WTC11 (cell line): ENCODE measurements at regions not wholly inside any gene's neighbourhood (a gene's known extent, or its start where the extent isn't known, plus 50 kb on each side); places are given as distances from the start of the nearest gene placed in this dataset.

Source experiments
- ATAC-seq: fragments of 200-7000 bp; cut with Tn5 transposase; 2 replicates; pipeline ENCODE4 v1.10.0; 2021; ENCODE audit warnings: mild to moderate bottlenecking, moderate library complexity
- CTCF ChIA-PET: fragments of 300-600 bp; sonication (Branson Sonifier 250); formaldehyde crosslinking; loops from one replicate; lab custom pipeline; 2021; ENCODE audit warnings: antibody characterized with exemption; lab: Charles Lee
- POLR2A ChIA-PET: fragments of 350-600 bp; sonication (Branson Sonifier 250); formaldehyde crosslinking; loops from one replicate; lab custom pipeline; 2021; ENCODE audit warnings: antibody characterized with exemption; lab: Charles Lee
- DNase-seq: peaks from one replicate; pipeline ENCODE4 v3.0.0; 2021; ENCODE audit warnings: low spot score
- H3K27ac Mint-ChIP-seq: 2 replicates; pipeline ENCODE4 v1.8.0; 2021; ENCODE audit warnings: mixed read lengths
- H3K27me3 Mint-ChIP-seq: 2 replicates; pipeline ENCODE4 v1.8.0; 2021; ENCODE audit warnings: low read depth, mild to moderate bottlenecking, moderate library complexity, mixed read lengths
- H3K36me3 Mint-ChIP-seq: 2 replicates; pipeline ENCODE4 v1.8.0; 2021; ENCODE audit warnings: mixed read lengths
- H3K4me1 Mint-ChIP-seq: 2 replicates; pipeline ENCODE4 v1.8.0; 2022; ENCODE audit warnings: mixed read lengths
- H3K4me3 Mint-ChIP-seq: 2 replicates; pipeline ENCODE4 v1.8.0; 2021; ENCODE audit warnings: mild to moderate bottlenecking, moderate library complexity, mixed read lengths
- H3K9me3 Mint-ChIP-seq: 2 replicates; pipeline ENCODE4 v1.8.0; 2021; ENCODE audit warnings: mixed read lengths
- HMGA2 ChIP-seq: fragments of 250-450 bp; sonication (Bioruptor Pico); IDR thresholded peaks from 2 replicates; pipeline ENCODE4 v1.4.0; 2021; ENCODE audit warnings: mild to moderate bottlenecking, moderate library complexity
- JAZF1 ChIP-seq: fragments of 250-450 bp; sonication (Bioruptor Pico); IDR thresholded peaks from 2 replicates; pipeline ENCODE4 v1.9.0; 2021; ENCODE audit warnings: moderate library complexity, mild to moderate bottlenecking, inconsistent platforms
- RELA ChIP-seq: sonication (generic); formaldehyde crosslinking; IDR thresholded peaks from 2 replicates; pipeline ENCODE4 v1.8.1; 2022; ENCODE audit warnings: missing genetic modification reagents, mild to moderate bottlenecking, borderline replicate concordance
- RORB ChIP-seq: fragments of 250-450 bp; sonication (Bioruptor Pico); IDR thresholded peaks from 2 replicates; pipeline ENCODE4 v1.9.0; 2021; ENCODE audit warnings: mild to moderate bottlenecking
- SMAD3 ChIP-seq: sonication (generic); formaldehyde crosslinking; IDR thresholded peaks from 2 replicates; pipeline ENCODE4 v1.8.0; 2022; ENCODE audit warnings: missing genetic modification reagents, mild to moderate bottlenecking, borderline replicate concordance
- SP1 ChIP-seq: sonication (generic); formaldehyde crosslinking; conservative IDR thresholded peaks from 2 replicates; pipeline ENCODE4 v1.8.1; 2022; ENCODE audit warnings: missing genetic modification reagents
- TEAD1 ChIP-seq: sonication (generic); formaldehyde crosslinking; IDR thresholded peaks from 2 replicates; pipeline ENCODE4 v1.8.0; 2022; ENCODE audit warnings: mild to moderate bottlenecking, missing genetic modification reagents
- TEAD4 ChIP-seq: sonication (generic); formaldehyde crosslinking; IDR thresholded peaks from 2 replicates; pipeline ENCODE4 v1.8.0; 2022; ENCODE audit warnings: mild to moderate bottlenecking, missing genetic modification reagents
- TP53 ChIP-seq: sonication (generic); formaldehyde crosslinking; IDR thresholded peaks from 2 replicates; pipeline ENCODE4 v1.8.1; 2023; ENCODE audit warnings: mild to moderate bottlenecking, missing genetic modification reagents
- ZNF317 ChIP-seq: sonication (generic); formaldehyde crosslinking; IDR thresholded peaks from 2 replicates; pipeline ENCODE4 v1.8.1; 2023; ENCODE audit warnings: low read depth, mild to moderate bottlenecking, moderate library complexity, missing genetic modification reagents, borderline replicate concordance
- TF ChIP-seq, protein P1 (sequence below): sonication (generic); formaldehyde crosslinking; IDR thresholded peaks from 2 replicates; pipeline ENCODE4 v1.8.0; 2022; ENCODE audit warnings: mild to moderate bottlenecking, missing genetic modification reagents
- TF ChIP-seq, protein P2 (sequence below): sonication (generic); formaldehyde crosslinking; IDR thresholded peaks from 2 replicates; pipeline ENCODE4 v1.8.1; 2022; ENCODE audit warnings: mild to moderate bottlenecking, moderate library complexity, missing genetic modification reagents
- TF ChIP-seq, protein P3 (sequence below): sonication (generic); formaldehyde crosslinking; IDR thresholded peaks from 2 replicates; pipeline ENCODE4 v1.8.0; 2023; ENCODE audit warnings: missing genetic modification reagents
- TF ChIP-seq, protein P4 (sequence below): fragments of 250-450 bp; sonication (Bioruptor Pico); IDR thresholded peaks from 2 replicates; pipeline ENCODE4 v2.1.2; 2022; ENCODE audit warnings: mild to moderate bottlenecking, moderate library complexity
- TF ChIP-seq, protein P5 (sequence below): fragments of 250-450 bp; sonication (Bioruptor Pico); conservative IDR thresholded peaks from 2 replicates; pipeline ENCODE4 v1.9.0; 2021; ENCODE audit warnings: mild to moderate bottlenecking
- TF ChIP-seq, protein P6 (sequence below): sonication (generic); formaldehyde crosslinking; IDR thresholded peaks from 2 replicates; pipeline ENCODE4 v1.8.1; 2023; ENCODE audit warnings: mild to moderate bottlenecking, missing genetic modification reagents, moderate library complexity

DNA sequence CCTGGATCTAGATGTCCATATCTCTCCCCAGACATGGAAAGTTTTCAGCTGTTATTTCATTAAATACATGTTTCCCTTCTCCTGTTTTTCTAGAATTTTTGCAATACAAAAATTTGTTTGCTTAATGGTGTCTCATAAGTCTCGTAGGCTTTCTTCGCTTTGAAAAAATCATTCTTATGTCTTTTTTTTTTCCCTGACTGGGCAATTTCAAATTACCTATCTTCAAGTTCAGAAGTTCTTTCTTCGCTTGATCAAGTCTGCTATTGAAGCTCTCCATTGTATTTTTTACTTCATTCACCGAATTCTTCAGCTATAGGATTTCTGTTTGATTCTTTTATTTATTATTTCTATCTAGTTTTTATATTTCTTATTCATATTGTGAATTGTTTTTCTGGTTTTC is 130.2 kb upstream of the WSCD2 start:
- no peaks in the 10 kb centered on the region for H3K4me1 Mint-ChIP-seq
- H3K36me3 Mint-ChIP-seq, result no peaks in the 10 kb centered on the region
- H3K9me3 Mint-ChIP-seq, result no peaks in the 10 kb centered on the region
- ChIA-PET POLR2A (no interaction called here), CTCF (no interaction called here)
- no peak overlapping the region for H3K4me3 Mint-ChIP-seq
- no peak for DNase-seq
- TF ChIP-seq JAZF1 (CRISPR knock-in tag) (no peak), HMGA2 (no peak), ZNF317 (CRISPR knock-in tag) (no peak), TP53 (no peak), RORB (no peak)
- TF ChIP-seq, protein P1, sequence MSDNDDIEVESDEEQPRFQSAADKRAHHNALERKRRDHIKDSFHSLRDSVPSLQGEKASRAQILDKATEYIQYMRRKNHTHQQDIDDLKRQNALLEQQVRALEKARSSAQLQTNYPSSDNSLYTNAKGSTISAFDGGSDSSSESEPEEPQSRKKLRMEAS (CRISPR knock-in tag), result no peak
- TF ChIP-seq, protein P2, sequence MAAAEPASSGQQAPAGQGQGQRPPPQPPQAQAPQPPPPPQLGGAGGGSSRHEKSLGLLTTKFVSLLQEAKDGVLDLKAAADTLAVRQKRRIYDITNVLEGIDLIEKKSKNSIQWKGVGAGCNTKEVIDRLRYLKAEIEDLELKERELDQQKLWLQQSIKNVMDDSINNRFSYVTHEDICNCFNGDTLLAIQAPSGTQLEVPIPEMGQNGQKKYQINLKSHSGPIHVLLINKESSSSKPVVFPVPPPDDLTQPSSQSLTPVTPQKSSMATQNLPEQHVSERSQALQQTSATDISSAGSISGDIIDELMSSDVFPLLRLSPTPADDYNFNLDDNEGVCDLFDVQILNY (CRISPR knock-in tag), result no peak
- TF ChIP-seq, protein P3, sequence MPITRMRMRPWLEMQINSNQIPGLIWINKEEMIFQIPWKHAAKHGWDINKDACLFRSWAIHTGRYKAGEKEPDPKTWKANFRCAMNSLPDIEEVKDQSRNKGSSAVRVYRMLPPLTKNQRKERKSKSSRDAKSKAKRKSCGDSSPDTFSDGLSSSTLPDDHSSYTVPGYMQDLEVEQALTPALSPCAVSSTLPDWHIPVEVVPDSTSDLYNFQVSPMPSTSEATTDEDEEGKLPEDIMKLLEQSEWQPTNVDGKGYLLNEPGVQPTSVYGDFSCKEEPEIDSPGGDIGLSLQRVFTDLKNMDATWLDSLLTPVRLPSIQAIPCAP (CRISPR knock-in tag), result no peak
- TF ChIP-seq, protein P4, sequence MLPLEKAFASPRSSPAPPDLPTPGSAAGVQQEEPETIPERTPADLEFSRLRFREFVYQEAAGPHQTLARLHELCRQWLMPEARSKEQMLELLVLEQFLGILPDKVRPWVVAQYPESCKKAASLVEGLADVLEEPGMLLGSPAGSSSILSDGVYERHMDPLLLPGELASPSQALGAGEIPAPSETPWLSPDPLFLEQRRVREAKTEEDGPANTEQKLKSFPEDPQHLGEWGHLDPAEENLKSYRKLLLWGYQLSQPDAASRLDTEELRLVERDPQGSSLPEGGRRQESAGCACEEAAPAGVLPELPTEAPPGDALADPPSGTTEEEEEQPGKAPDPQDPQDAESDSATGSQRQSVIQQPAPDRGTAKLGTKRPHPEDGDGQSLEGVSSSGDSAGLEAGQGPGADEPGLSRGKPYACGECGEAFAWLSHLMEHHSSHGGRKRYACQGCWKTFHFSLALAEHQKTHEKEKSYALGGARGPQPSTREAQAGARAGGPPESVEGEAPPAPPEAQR (CRISPR knock-in tag), result no peak
- ATAC-seq, result no peak
- H3K27ac Mint-ChIP-seq, result no peak overlapping the region
- peaks cover 19% of the 10 kb centered on the region for H3K27me3 Mint-ChIP-seq

DNA sequence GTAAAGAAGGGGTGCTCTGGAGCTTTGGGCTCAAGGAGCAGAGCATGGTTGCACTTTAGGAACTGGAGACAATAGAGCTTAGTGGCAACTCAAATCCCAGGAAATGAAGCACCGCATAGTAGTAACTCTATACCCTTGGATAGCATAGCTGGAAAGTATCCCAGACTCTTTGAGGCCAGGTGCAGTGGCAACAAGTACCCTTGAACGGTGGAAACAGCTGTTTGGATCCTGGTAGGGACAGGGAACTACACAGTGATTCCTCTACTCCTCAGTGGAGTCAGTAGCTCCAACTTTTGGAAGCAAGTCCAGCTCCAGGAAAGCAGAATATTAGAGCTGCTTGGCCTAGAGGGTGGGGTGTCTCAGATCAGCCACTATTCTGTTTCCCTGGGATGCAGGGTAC is 129.0 kb upstream of the WSCD2 start:
- Mint-ChIP-seq H3K27ac (no peak overlapping the region), H3K36me3 (no peaks in the 10 kb centered on the region), H3K27me3 (peaks cover 19% of the 10 kb centered on the region), H3K4me1 (no peaks in the 10 kb centered on the region), H3K9me3 (no peaks in the 10 kb centered on the region), H3K4me3 (no peak overlapping the region)
- no peak for TF ChIP-seq RELA (CRISPR knock-in tag)
- no peak for TF ChIP-seq SP1 (CRISPR knock-in tag)
- POLR2A ChIA-PET, result interaction anchor here (0.6 kb wide), 1 partner anchor 76 kb away, joined by 3 read pairs; no protein-coding TSS in a partner anchor
- no peak for ATAC-seq
- DNase-seq, result no peak
- CTCF ChIA-PET, result interaction anchor here (1.7 kb wide), 1 partner anchor 82 kb away, joined by 5 read pairs; no protein-coding TSS in a partner anchor

DNA sequence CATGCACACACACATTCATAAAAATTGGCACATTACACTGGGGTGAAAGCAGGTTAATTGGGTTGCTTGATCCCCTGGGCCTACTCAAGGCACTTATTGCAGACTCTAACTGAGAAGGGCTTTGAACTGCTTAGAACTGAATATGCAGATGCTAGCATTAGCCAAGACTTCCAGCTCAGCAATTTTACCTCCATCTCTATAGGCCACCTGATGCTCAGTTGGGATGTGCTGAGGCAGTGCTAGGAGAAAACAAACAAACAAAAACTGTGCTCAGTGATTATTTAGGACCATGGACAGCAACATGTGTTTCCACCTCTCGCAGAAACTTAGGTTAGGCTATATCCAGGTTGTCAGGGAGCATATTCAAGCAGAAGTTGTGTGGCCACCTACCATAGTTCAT is 124.8 kb upstream of the WSCD2 start:
- Mint-ChIP-seq H3K4me3 (no peak overlapping the region), H3K27me3 (peaks cover 28% of the 10 kb centered on the region), H3K27ac (no peak overlapping the region), H3K9me3 (no peaks in the 10 kb centered on the region), H3K36me3 (no peaks in the 10 kb centered on the region), H3K4me1 (peaks cover 9% of the 10 kb centered on the region; the same call in 1 of the 2 replicates)
- DNase-seq (no peak), ATAC-seq (peak; percentile 70)
- CTCF ChIA-PET, result interaction anchor here (2.0 kb wide), 1 partner anchor 11 kb away, joined by 7 read pairs; no protein-coding TSS in a partner anchor
- TF ChIP-seq, protein P5, sequence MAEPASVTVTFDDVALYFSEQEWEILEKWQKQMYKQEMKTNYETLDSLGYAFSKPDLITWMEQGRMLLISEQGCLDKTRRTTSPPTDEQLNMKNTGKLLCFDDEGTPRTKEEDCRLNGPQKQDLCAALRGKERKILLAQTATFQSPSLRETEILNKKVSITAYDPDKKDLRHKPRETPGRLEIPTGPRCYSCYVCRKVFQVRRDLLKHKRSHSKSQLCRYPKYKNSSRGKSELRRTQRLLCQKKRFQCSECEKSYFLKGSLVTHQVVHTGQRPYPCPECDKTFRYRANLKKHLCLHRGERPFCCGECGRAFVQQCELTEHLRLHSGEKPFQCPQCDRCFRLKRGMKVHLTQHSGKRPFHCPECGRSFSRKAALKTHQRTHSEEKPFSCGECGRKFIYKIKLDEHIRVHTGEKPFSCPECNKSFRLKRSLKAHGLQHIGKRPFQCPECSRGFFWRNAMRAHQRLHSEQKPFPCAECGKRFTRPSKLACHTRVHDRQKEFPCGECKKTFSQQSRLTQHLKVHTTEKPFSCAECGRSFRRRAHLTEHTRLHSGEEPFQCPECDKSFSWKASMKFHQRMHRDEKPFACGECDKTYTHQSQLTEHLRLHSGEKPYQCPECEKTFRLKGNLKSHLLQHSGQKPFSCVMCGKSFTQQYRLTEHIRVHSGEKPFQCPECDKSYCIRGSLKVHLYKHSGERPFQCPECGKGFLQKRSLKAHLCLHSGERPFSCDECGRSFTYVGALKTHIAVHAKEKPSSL (CRISPR knock-in tag), result no peak
- TF ChIP-seq, protein P6, sequence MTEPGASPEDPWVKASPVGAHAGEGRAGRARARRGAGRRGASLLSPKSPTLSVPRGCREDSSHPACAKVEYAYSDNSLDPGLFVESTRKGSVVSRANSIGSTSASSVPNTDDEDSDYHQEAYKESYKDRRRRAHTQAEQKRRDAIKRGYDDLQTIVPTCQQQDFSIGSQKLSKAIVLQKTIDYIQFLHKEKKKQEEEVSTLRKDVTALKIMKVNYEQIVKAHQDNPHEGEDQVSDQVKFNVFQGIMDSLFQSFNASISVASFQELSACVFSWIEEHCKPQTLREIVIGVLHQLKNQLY (CRISPR knock-in tag), result no peak
- TF ChIP-seq TEAD4 (CRISPR knock-in tag) (0 out of 2 replicates have a peak, but pooled peaks have one; percentile 23), SMAD3 (CRISPR knock-in tag) (0 out of 2 replicates have a peak, but pooled peaks have one; percentile 31), TEAD1 (0 out of 2 replicates have a peak, but pooled peaks have one; percentile 26)
- POLR2A ChIA-PET, result no interaction called here
